H9 (cell line): ENCODE measurements at regions not wholly inside any gene's neighbourhood (a gene's known extent, or its start where the extent isn't known, plus 50 kb on each side); places are given as distances from the start of the nearest gene placed in this dataset.

Experiments
- DNase-seq: peaks from one replicate; pipeline ENCODE4 v3.0.0-alpha.2; 2017
- H2AFZ ChIP-seq: one replicate; pipeline ENCODE4 v1.6.1; 2013; ENCODE audit warnings: mild to moderate bottlenecking, low read length, control low read depth, moderate library complexity
- H2AK5ac ChIP-seq: 2 replicates; pipeline ENCODE4 v1.6.1; 2013; ENCODE audit warnings: low read length, control low read depth, mixed read lengths; ENCODE audit not compliant: insufficient read length
- H2BK120ac ChIP-seq: one replicate; pipeline ENCODE4 v1.6.1; 2013; ENCODE audit warnings: low read depth, mild to moderate bottlenecking, low read length, control low read depth, inconsistent platforms; ENCODE audit not compliant: poor library complexity, severe bottlenecking
- H2BK12ac ChIP-seq: 2 replicates; pipeline ENCODE4 v1.6.1; 2013; ENCODE audit warnings: low read length, control low read depth, mixed read lengths, low read depth; ENCODE audit not compliant: insufficient read length
- H2BK15ac ChIP-seq: 2 replicates; pipeline ENCODE4 v1.6.1; 2013; ENCODE audit warnings: low read depth, low read length, control low read depth
- H2BK20ac ChIP-seq: one replicate; pipeline ENCODE4 v1.6.1; 2013; ENCODE audit warnings: low read depth, mild to moderate bottlenecking, low read length, control low read depth, inconsistent platforms; ENCODE audit not compliant: poor library complexity, severe bottlenecking
- H2BK5ac ChIP-seq: 2 replicates; pipeline ENCODE4 v1.6.1; 2013; ENCODE audit warnings: low read length, control low read depth, mixed read lengths; ENCODE audit not compliant: insufficient read length
- H3K14ac ChIP-seq: 2 replicates; pipeline ENCODE4 v1.6.1; 2013; ENCODE audit warnings: low read length, control low read depth; ENCODE audit not compliant: insufficient read depth
- H3K18ac ChIP-seq: 2 replicates; pipeline ENCODE4 v1.6.1; 2013; ENCODE audit warnings: low read depth, mild to moderate bottlenecking, mixed read lengths, low read length, control low read depth; ENCODE audit not compliant: insufficient read length
- H3K23ac ChIP-seq: 2 replicates; pipeline ENCODE4 v1.6.1; 2013; ENCODE audit warnings: low read length, control low read depth, mixed read lengths, low read depth; ENCODE audit not compliant: insufficient read length
- H3K23me2 ChIP-seq: 2 replicates; pipeline ENCODE4 v1.6.1; 2013; ENCODE audit warnings: low read depth, mild to moderate bottlenecking, mixed read lengths, low read length, control low read depth; ENCODE audit not compliant: insufficient read length, poor library complexity, severe bottlenecking
- H3K27ac ChIP-seq: 2 replicates; pipeline ENCODE4 v1.5.1; 2013; ENCODE audit warnings: low read length, control low read depth, mixed read lengths, low read depth; ENCODE audit not compliant: insufficient read length
- H3K27me3 ChIP-seq: 2 replicates; pipeline ENCODE4 v1.6.1; 2013; ENCODE audit warnings: low read length, control low read depth, inconsistent platforms; ENCODE audit not compliant: insufficient read depth
- H3K4ac ChIP-seq: 2 replicates; pipeline ENCODE4 v1.6.1; 2013; ENCODE audit warnings: low read depth, mild to moderate bottlenecking, control low read depth, inconsistent platforms, low read length, moderate library complexity
- H3K4me1 ChIP-seq: 2 replicates; pipeline ENCODE4 v1.6.1; 2013; ENCODE audit warnings: low read length, control low read depth, inconsistent platforms; ENCODE audit not compliant: insufficient read depth
- H3K4me2 ChIP-seq: 2 replicates; pipeline ENCODE4 v1.6.1; 2013; ENCODE audit warnings: low read length, control low read depth, mixed read lengths; ENCODE audit not compliant: insufficient read length, insufficient read depth
- H3K56ac ChIP-seq: 2 replicates; pipeline ENCODE4 v1.6.1; 2013; ENCODE audit warnings: low read depth, mild to moderate bottlenecking, mixed read lengths, low read length, control low read depth; ENCODE audit not compliant: insufficient read length
- H3K79me1 ChIP-seq: 2 replicates; pipeline ENCODE4 v1.6.1; 2013; ENCODE audit warnings: low read depth, mild to moderate bottlenecking, moderate library complexity, low read length, control low read depth, inconsistent platforms; ENCODE audit not compliant: insufficient read depth, poor library complexity, severe bottlenecking
- H3K79me2 ChIP-seq: 2 replicates; pipeline ENCODE4 v1.6.1; 2013; ENCODE audit warnings: low read length, control low read depth, inconsistent platforms; ENCODE audit not compliant: insufficient read depth
- H3K9ac ChIP-seq: 2 replicates; pipeline ENCODE4 v1.6.1; 2013; ENCODE audit warnings: low read length, control low read depth, mixed read lengths; ENCODE audit not compliant: insufficient read length; ENCODE audit errors: extremely low read depth
- H3K9me3 ChIP-seq: one replicate; pipeline ENCODE4 v1.6.1; 2013; ENCODE audit warnings: low read depth, low read length, inconsistent platforms; ENCODE audit not compliant: control insufficient read depth
- H3T11ph ChIP-seq: one replicate; pipeline ENCODE4 v1.6.1; 2013; ENCODE audit warnings: mild to moderate bottlenecking, low read length, control low read depth, inconsistent platforms
- H4K20me1 ChIP-seq: one replicate; pipeline ENCODE4 v1.6.1; 2013; ENCODE audit not compliant: control insufficient read depth, insufficient read length, insufficient read depth
- H4K5ac ChIP-seq: 2 replicates; pipeline ENCODE4 v1.6.1; 2013; ENCODE audit warnings: low read depth, mild to moderate bottlenecking, mixed read lengths, low read length, control low read depth; ENCODE audit not compliant: insufficient read length
- H4K8ac ChIP-seq: replicated peaks from 2 replicates; pipeline ENCODE4 v1.6.1; 2013; ENCODE audit warnings: low read length, control low read depth, mixed read lengths, low read depth; ENCODE audit not compliant: insufficient read length
- H4K91ac ChIP-seq: 2 replicates; pipeline ENCODE4 v1.6.1; 2013; ENCODE audit warnings: low read depth, mild to moderate bottlenecking, moderate library complexity, mixed read lengths, low read length, control low read depth; ENCODE audit not compliant: insufficient read length
- H3K27ac Mint-ChIP-seq, 3 experiments: 2 replicates in 2 of 3; 3 replicates in 1 of 3; pipeline ENCODE4 v1.8.0; 2020 to 2021; ENCODE audit warnings: mixed read lengths in 3 of 3, mild to moderate bottlenecking in 1 of 3, moderate library complexity in 1 of 3
- H3K27me3 Mint-ChIP-seq: 2 replicates; pipeline ENCODE4 v1.8.0; 2021; ENCODE audit warnings: low read depth, mild to moderate bottlenecking, moderate library complexity, mixed read lengths
- H3K36me3 Mint-ChIP-seq, 3 experiments: 2 replicates in 2 of 3; 3 replicates in 1 of 3; pipeline ENCODE4 v1.8.0; 2020 to 2021; ENCODE audit warnings: low read depth in 3 of 3, mixed read lengths in 3 of 3; ENCODE audit not compliant: insufficient read depth in 1 of 3
- H3K4me1 Mint-ChIP-seq, 2 experiments: 2 replicates each; pipeline ENCODE4 v1.8.0; 2020; ENCODE audit warnings: mixed read lengths in 2 of 2
- H3K4me3 Mint-ChIP-seq, 2 experiments: 2 replicates in 1 of 2; 3 replicates in 1 of 2; pipeline ENCODE4 v1.8.0; 2020 to 2021; ENCODE audit warnings: mild to moderate bottlenecking in 2 of 2, mixed read lengths in 2 of 2, moderate library complexity in 1 of 2
- H3K9me3 Mint-ChIP-seq, 2 experiments: 2 replicates in 1 of 2; 3 replicates in 1 of 2; pipeline ENCODE4 v1.8.0; 2020; ENCODE audit warnings: mild to moderate bottlenecking in 2 of 2, mixed read lengths in 2 of 2, moderate library complexity in 1 of 2
- WGBS: extraction: QIAGEN DNeasy Blood & Tissue Kit; methylation state at CpG from one replicate; pipeline ENCODE4 v1.1.7; 2013; ENCODE audit warnings: missing lambda C conversion rate, low lambda C conversion rate, mixed read lengths; ENCODE audit not compliant: insufficient read length; ENCODE audit errors: extremely low coverage; 5-methylcytosine and 5-hydroxymethylcytosine counted together
- TF ChIP-seq, protein P1 (sequence below): fragments of 200-600 bp; sonication (generic); conservative IDR thresholded peaks from 3 replicates; pipeline ENCODE4 v1.8.0; 2021; ENCODE audit warnings: antibody characterized with exemption, mild to moderate bottlenecking

GRCh38 chr3:192986379-192986778, 68.7 kb upstream of the MB21D2 start:
- no peak overlapping the region for H4K91ac ChIP-seq
- H2BK20ac ChIP-seq, result no peak overlapping the region
- no peaks in the 10 kb centered on the region for H3K79me1 ChIP-seq
- H2BK15ac ChIP-seq, result no peak overlapping the region
- no peak overlapping the region for H2BK12ac ChIP-seq
- H3K23ac ChIP-seq, result no peak overlapping the region
- H3K36me3 Mint-ChIP-seq, result no peaks in the 10 kb centered on the region
- no peak overlapping the region for H2AFZ ChIP-seq
- no peak overlapping the region for H3K27ac Mint-ChIP-seq
- H2BK5ac ChIP-seq, result no peak overlapping the region
- H4K20me1 ChIP-seq, result no peaks in the 10 kb centered on the region
- H3K27me3 ChIP-seq, result no peaks in the 10 kb centered on the region
- H3K9me3 ChIP-seq, result no peaks in the 10 kb centered on the region
- no peak overlapping the region for H4K5ac ChIP-seq
- no peak overlapping the region for H3K18ac ChIP-seq
- no CpG with 5 or more reads among the region's 10 CpGs for WGBS
- no peak overlapping the region for H3K14ac ChIP-seq
- no peak overlapping the region for H3K4me3 Mint-ChIP-seq
- no peaks in the 10 kb centered on the region for H3K9me3 Mint-ChIP-seq
- H3K23me2 ChIP-seq, result no peaks in the 10 kb centered on the region
- no peak overlapping the region for H3K27ac ChIP-seq
- no peak overlapping the region for H3K9ac ChIP-seq
- H3K27me3 Mint-ChIP-seq, result peaks cover 1% of the 10 kb centered on the region; the same call in 1 of the 2 replicates
- no peak overlapping the region for H3K56ac ChIP-seq
- H3K4me1 Mint-ChIP-seq, result peaks cover 2 to 9% of the 10 kb centered on the region in 2 experiments; a peak in 2 of 4 replicates
- no peak overlapping the region for H2BK120ac ChIP-seq
- TF ChIP-seq, protein P1, sequence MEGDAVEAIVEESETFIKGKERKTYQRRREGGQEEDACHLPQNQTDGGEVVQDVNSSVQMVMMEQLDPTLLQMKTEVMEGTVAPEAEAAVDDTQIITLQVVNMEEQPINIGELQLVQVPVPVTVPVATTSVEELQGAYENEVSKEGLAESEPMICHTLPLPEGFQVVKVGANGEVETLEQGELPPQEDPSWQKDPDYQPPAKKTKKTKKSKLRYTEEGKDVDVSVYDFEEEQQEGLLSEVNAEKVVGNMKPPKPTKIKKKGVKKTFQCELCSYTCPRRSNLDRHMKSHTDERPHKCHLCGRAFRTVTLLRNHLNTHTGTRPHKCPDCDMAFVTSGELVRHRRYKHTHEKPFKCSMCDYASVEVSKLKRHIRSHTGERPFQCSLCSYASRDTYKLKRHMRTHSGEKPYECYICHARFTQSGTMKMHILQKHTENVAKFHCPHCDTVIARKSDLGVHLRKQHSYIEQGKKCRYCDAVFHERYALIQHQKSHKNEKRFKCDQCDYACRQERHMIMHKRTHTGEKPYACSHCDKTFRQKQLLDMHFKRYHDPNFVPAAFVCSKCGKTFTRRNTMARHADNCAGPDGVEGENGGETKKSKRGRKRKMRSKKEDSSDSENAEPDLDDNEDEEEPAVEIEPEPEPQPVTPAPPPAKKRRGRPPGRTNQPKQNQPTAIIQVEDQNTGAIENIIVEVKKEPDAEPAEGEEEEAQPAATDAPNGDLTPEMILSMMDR, result no peak
- H3K4me2 ChIP-seq, result no peak overlapping the region
- no peak overlapping the region for H3T11ph ChIP-seq
- DNase-seq, result no peak
- no peak overlapping the region for H4K8ac ChIP-seq
- no peaks in the 10 kb centered on the region; the same call in 1 of the 2 replicates for H3K4me1 ChIP-seq
- H3K79me2 ChIP-seq, result no peaks in the 10 kb centered on the region
- H2AK5ac ChIP-seq, result no peak overlapping the region
- H3K4ac ChIP-seq, result no peak overlapping the region
